GM12878 (cell line): ENCODE measurements at regions not wholly inside any gene's neighbourhood (a gene's known extent, or its start where the extent isn't known, plus 50 kb on each side); places are given as distances from the start of the nearest gene placed in this dataset.

Experiments used
- ATAC-seq: fragments of 200-7000 bp; cut with Tn5 transposase; 3 replicates; pipeline ENCODE4 v1.9.1; 2020; ENCODE audit warnings: mild to moderate bottlenecking, moderate library complexity
- BruUV-seq: library from RNA; stranded (reverse); fragments of 400-500 nt; replicated peaks from 2 replicates; lab custom pipeline; 2021; lab: Mats Ljungman, UMichigan
- CTCF ChIA-PET: fragments of 300-600 bp; sonication (Branson Sonifier 250); formaldehyde crosslinking; extraction: SDS; loops from one replicate; lab custom pipeline; 2021; ENCODE audit warnings: inconsistent platforms; lab: Yijun Ruan, JAX
- POLR2A ChIA-PET: fragments of 350-600 bp; formaldehyde crosslinking; extraction: SDS; loops from one replicate; lab custom pipeline; 2021; ENCODE audit warnings: inconsistent platforms; lab: Charles Lee
- RAD21 ChIA-PET: fragments of 300-600 bp; sonication (Branson Sonifier 250); formaldehyde crosslinking; loops from one replicate; lab custom pipeline; 2023; ENCODE audit warnings: antibody characterized with exemption; ENCODE audit not compliant: unreplicated experiment; lab: Charles Lee
- SMC1A ChIA-PET: fragments of 300-600 bp; sonication (Branson Sonifier 250); formaldehyde crosslinking; loops from one replicate; lab custom pipeline; 2023; ENCODE audit not compliant: unreplicated experiment, uncharacterized antibody; lab: Charles Lee
- DNase-seq: peaks from one replicate; pipeline ENCODE4 v3.0.0-alpha.2; 2011; ENCODE audit warnings: low read depth, low spot score
- FAIRE-seq: peaks from 3 replicates; lab custom pipeline; 2011; peaks lifted over from hg19 to GRCh38; lab: Jason Lieb, UNC
- H2AFZ ChIP-seq: 2 replicates; pipeline ENCODE4 v1.6.0; 2011; ENCODE audit warnings: low read depth, low read length, control low read depth; ENCODE audit not compliant: control insufficient read depth
- H3K27ac ChIP-seq: 2 replicates; pipeline ENCODE4 v1.5.1; 2011; ENCODE audit warnings: control low read depth; ENCODE audit not compliant: control insufficient read depth, insufficient read depth
- H3K27me3 ChIP-seq, 2 experiments: replicated peaks in 1 of 2; 2 replicates each; pipeline versions ENCODE4 v1.6.0 to v1.6.1; 2011; ENCODE audit warnings: low read length in 1 of 2; ENCODE audit not compliant: control insufficient read depth in 2 of 2, insufficient read depth in 2 of 2
- H3K36me3 ChIP-seq, 2 experiments: 2 replicates each; pipeline ENCODE4 v1.5.1; 2011; ENCODE audit warnings: low read length in 1 of 2; ENCODE audit not compliant: control insufficient read depth in 2 of 2, insufficient read depth in 2 of 2
- H3K4me1 ChIP-seq: 2 replicates; pipeline ENCODE4 v1.6.1; 2011; ENCODE audit warnings: mild to moderate bottlenecking, low read length, moderate library complexity, mixed read lengths; ENCODE audit not compliant: control insufficient read depth, insufficient read depth
- H3K4me2 ChIP-seq: 2 replicates; pipeline ENCODE4 v1.6.0; 2011; ENCODE audit warnings: control low read depth; ENCODE audit not compliant: control insufficient read depth, insufficient read depth
- H3K4me3 ChIP-seq: fragments of 200-600 bp; sonication (generic); 2 replicates; pipeline ENCODE4 v1.5.1; 2016
- H3K79me2 ChIP-seq: 2 replicates; pipeline ENCODE4 v1.6.0; 2011; ENCODE audit warnings: low read length; ENCODE audit not compliant: control insufficient read depth, insufficient read depth
- H3K9ac ChIP-seq: 2 replicates; pipeline ENCODE4 v1.8.0; 2011; ENCODE audit warnings: low read length, control low read depth, mixed read lengths; ENCODE audit not compliant: control insufficient read depth, insufficient read depth
- H3K9me3 ChIP-seq: replicated peaks from 3 replicates; pipeline ENCODE4 v1.5.1; 2011; ENCODE audit warnings: mild to moderate bottlenecking, low read length; ENCODE audit not compliant: control insufficient read depth, insufficient read depth
- H4K20me1 ChIP-seq: 2 replicates; pipeline ENCODE4 v1.6.0; 2011; ENCODE audit not compliant: control insufficient read depth, insufficient read depth
- ATF2 ChIP-seq: IDR thresholded peaks from 2 replicates; pipeline ENCODE4 v1.6.1; 2012; ENCODE audit warnings: low read length, inconsistent platforms
- BCLAF1 ChIP-seq: fragments of 450-650 bp; IDR thresholded peaks from 2 replicates; pipeline ENCODE4 v1.6.1; 2017; ENCODE audit warnings: antibody characterized with exemption, mild to moderate bottlenecking, moderate library complexity
- BHLHE40 ChIP-seq, 2 experiments: fragments of 450-650 bp in 1 of 2; IDR thresholded peaks; 2 replicates each; pipeline ENCODE4 v1.6.1; 2011 to 2017; ENCODE audit warnings: low read depth in 2 of 2, borderline replicate concordance in 1 of 2, improper control_type of control experiment in 1 of 2, low read length in 1 of 2, mild to moderate bottlenecking in 1 of 2
- DPF2 ChIP-seq: fragments of 450-650 bp; IDR thresholded peaks from 2 replicates; pipeline ENCODE4 v1.6.1; 2017; ENCODE audit warnings: mild to moderate bottlenecking
- MLLT1 ChIP-seq: fragments of 450-650 bp; IDR thresholded peaks from 2 replicates; pipeline ENCODE4 v1.6.1; 2016; ENCODE audit warnings: mild to moderate bottlenecking
- ZNF687 ChIP-seq: fragments of 450-650 bp; IDR thresholded peaks from 2 replicates; pipeline ENCODE4 v1.6.1; 2017; ENCODE audit warnings: mild to moderate bottlenecking, moderate library complexity
- WGBS: methylation state at CpG from one replicate; pipeline ENCODE4 v1.1.6; 2016; ENCODE audit warnings: low lambda C conversion rate; ENCODE audit not compliant: insufficient replicate concordance, insufficient coverage; ENCODE audit errors: missing lambda C conversion rate; 5-methylcytosine and 5-hydroxymethylcytosine counted together
- in situ Hi-C: fragments of 300-500 bp; cut with MboI; formaldehyde crosslinking; loops from 9 replicates; pipeline ENCODE4 v1.14.3; 2018; ENCODE audit warnings: mixed read lengths
- intact Hi-C: fragments of 100-400 bp; cut with micrococcal nuclease; formaldehyde crosslinking; loops from one replicate; pipeline ENCODE4 v1.14.2; 2022; ENCODE audit not compliant: unreplicated experiment
- TF ChIP-seq, protein P1 (sequence below), 3 experiments: IDR thresholded peaks in 2 of 3; conservative IDR thresholded peaks in 1 of 3; 2 replicates each; pipeline ENCODE4 v1.5.1; 2011; ENCODE audit warnings: low read depth in 3 of 3, low read length in 3 of 3, mild to moderate bottlenecking in 3 of 3, control low read depth in 2 of 3, moderate library complexity in 2 of 3, inconsistent platforms in 1 of 3, mixed read lengths in 1 of 3; ENCODE audit not compliant: control insufficient read depth in 2 of 3, insufficient read depth in 1 of 3; ENCODE audit errors: extremely low read depth in 1 of 3

DNA sequence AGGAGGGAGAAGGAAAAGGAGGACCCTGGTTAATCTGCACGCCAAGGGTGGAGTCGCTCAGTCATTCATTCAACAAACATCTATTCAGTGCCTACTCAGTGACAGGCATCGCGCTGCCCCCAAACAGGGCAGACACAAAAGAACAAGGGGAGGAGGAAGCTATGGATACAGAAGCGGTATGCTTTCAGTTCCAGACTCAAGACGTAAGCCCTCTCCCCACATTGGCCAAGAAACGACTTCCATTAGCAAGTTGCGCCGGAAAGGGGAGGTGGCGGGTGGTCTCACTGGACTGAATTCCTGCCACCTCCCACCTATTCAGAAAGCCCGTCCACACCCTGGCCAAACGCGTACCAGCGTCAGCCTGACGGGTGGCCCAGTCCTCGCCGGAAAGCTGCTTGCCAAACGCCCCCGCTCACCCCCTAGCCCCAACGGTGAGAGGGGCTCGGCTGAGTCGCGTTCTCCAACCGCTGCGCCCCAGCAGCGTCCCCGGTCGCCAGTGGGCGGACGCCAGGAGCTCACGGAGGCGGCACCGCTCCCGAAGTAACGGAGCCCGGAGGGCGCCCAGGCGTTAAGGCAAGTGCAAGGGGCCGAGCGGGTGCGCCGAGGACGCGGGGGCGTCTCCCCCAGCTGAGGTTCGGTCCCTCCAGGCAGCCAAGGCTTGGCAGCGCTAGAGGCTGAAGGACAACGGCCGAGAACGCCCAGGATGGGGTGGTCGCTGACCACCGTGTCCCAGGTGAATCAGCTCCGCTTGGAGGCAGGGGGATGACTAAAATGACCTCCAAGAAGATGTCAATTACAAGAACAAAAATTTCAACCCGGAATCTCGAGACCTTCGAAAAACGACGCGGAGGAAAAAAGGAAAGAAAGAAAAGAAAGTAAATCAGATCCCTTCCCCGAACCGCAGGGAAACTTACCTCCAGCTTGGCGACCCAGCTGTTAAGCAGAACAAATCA is 470.7 kb downstream of the SOX9 start:
- DNase-seq (no peak), FAIRE-seq (no peak), ATAC-seq (peak; percentile 41)
- H3K9me3 ChIP-seq: no peaks in the 10 kb centered on the region; the same call in 2 of the 3 replicates
- SMC1A ChIA-PET: interaction anchor here (0.7 to 2.5 kb wide), 10 partner anchors 12 to 136 kb away, joined by 3 to 38 read pairs (median 4); no protein-coding TSS in a partner anchor
- H3K27me3 ChIP-seq: no peaks in the 10 kb centered on the region; a peak in 2 of 4 replicates
- H3K4me1 ChIP-seq: no peaks in the 10 kb centered on the region
- H3K27ac ChIP-seq: no peak overlapping the region
- intact Hi-C loops: loop anchor here (2.0 kb wide), 1 partner anchor 31 kb away; no protein-coding TSS in a partner anchor
- TSS peak; percentile 71 for BruUV-seq
- RAD21 ChIA-PET: interaction anchor here (0.6 to 2.5 kb wide), 10 partner anchors 12 to 135 kb away, joined by 3 to 28 read pairs (median 5); no protein-coding TSS in a partner anchor
- CTCF ChIA-PET: interaction anchor here (0.6 to 3.0 kb wide), 10 partner anchors 11 to 709 kb away, joined by 3 to 12 read pairs (median 4); no protein-coding TSS in a partner anchor
- no peak overlapping the region; the same call in 1 of the 2 replicates for H2AFZ ChIP-seq
- POLR2A ChIA-PET: interaction anchor here (0.5 to 2.5 kb wide), 10 partner anchors 11 to 640 kb away, joined by 3 to 52 read pairs (median 4); a partner anchor contains a TSS
- H3K4me3 ChIP-seq: peak overlapping the region; percentile 59
- 13% methylated on average over 62 of the region's 62 CpGs for WGBS
- H4K20me1 ChIP-seq: no peaks in the 10 kb centered on the region
- no peaks in the 10 kb centered on the region for H3K79me2 ChIP-seq
- no peaks in the 10 kb centered on the region for H3K36me3 ChIP-seq
- in situ Hi-C loops: no loop called here
- peak overlapping the region; percentile 79 for H3K4me2 ChIP-seq
- H3K9ac ChIP-seq: no peak overlapping the region
- TF ChIP-seq ZNF687 (peak; percentile 71), BCLAF1 (no peak), BHLHE40 (IDR thresholded peaks at IDR 0.05; ENCODE audit: borderline replicate concordance in 1 of 2, low read depth in 2 of 2, low read length in 1 of 2) (peak in 1 of 2 experiments; percentile 34; a peak in 1 of 4 replicates), ATF2 (no peak), DPF2 (0 out of 2 replicates have a peak, but pooled peaks have one; percentile 24), MLLT1 (peak; percentile 14; the same call in 1 of the 2 replicates)
- TF ChIP-seq, protein P1, sequence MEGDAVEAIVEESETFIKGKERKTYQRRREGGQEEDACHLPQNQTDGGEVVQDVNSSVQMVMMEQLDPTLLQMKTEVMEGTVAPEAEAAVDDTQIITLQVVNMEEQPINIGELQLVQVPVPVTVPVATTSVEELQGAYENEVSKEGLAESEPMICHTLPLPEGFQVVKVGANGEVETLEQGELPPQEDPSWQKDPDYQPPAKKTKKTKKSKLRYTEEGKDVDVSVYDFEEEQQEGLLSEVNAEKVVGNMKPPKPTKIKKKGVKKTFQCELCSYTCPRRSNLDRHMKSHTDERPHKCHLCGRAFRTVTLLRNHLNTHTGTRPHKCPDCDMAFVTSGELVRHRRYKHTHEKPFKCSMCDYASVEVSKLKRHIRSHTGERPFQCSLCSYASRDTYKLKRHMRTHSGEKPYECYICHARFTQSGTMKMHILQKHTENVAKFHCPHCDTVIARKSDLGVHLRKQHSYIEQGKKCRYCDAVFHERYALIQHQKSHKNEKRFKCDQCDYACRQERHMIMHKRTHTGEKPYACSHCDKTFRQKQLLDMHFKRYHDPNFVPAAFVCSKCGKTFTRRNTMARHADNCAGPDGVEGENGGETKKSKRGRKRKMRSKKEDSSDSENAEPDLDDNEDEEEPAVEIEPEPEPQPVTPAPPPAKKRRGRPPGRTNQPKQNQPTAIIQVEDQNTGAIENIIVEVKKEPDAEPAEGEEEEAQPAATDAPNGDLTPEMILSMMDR (IDR thresholded peaks at IDR 0.05 in 2 of 3, conservative IDR thresholded peaks at IDR 0.05 in 1 of 3; ENCODE audit: control insufficient read depth in 2 of 3, extremely low read depth in 1 of 3, insufficient read depth in 1 of 3, low read depth in 3 of 3, low read length in 3 of 3): 0 out of 6 replicates have a peak, but pooled peaks of 1 of the 3 experiments have one; percentile 5
